ENCODE measurements at regions not wholly inside any gene's neighbourhood (a gene's known extent, or its start where the extent isn't known, plus 50 kb on each side); places are given as distances from the start of the nearest gene placed in this dataset.

DNA sequence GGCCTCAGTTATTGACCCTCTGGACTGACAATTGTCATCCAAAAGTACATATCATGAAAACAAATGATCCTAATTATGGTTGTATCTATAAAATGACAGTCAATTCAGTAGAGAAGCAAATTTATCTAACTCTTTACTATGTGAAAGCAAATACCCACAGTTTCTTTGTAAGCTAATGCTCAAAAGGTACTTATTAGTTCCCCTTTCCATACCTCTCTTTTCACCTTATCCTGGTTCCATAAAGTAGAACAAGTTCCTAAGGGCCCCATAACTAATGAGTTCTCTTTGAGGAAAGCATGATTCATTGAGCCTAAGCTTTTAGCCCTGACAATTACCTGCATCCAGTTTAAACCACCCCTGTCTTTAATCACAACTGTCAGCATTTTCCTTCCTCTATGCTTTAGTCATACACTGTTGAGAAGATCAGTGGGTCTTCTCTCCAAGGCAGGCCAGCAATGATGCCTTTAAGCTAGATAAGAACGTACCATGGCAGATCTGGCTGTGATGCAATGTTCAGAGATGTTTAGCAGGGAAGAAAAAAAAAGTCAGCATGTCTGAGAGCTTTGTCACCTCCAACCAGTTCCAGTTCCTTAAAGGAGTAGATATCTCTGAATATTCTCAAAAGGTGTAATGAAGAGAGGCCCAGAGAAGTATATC lies 179.7 kb upstream of the RASGEF1B start:
- TF ChIP-seq, protein P1, sequence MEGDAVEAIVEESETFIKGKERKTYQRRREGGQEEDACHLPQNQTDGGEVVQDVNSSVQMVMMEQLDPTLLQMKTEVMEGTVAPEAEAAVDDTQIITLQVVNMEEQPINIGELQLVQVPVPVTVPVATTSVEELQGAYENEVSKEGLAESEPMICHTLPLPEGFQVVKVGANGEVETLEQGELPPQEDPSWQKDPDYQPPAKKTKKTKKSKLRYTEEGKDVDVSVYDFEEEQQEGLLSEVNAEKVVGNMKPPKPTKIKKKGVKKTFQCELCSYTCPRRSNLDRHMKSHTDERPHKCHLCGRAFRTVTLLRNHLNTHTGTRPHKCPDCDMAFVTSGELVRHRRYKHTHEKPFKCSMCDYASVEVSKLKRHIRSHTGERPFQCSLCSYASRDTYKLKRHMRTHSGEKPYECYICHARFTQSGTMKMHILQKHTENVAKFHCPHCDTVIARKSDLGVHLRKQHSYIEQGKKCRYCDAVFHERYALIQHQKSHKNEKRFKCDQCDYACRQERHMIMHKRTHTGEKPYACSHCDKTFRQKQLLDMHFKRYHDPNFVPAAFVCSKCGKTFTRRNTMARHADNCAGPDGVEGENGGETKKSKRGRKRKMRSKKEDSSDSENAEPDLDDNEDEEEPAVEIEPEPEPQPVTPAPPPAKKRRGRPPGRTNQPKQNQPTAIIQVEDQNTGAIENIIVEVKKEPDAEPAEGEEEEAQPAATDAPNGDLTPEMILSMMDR (IDR thresholded peaks at IDR 0.05) = no peak
- TF ChIP-seq POLR2A (IDR thresholded peaks at IDR 0.05) = no peak

Data from esophagus squamous epithelium (tissue), 4 donors.